ENCODE measurements at regions not wholly inside any gene's neighbourhood (a gene's known extent, or its start where the extent isn't known, plus 50 kb on each side); places are given as distances from the start of the nearest gene placed in this dataset.

- in situ Hi-C loops (cut with MboI; ENCODE audit: low sequenced_read_pairs) = no loop called here
Measured at GRCh38 chr11:131228378-131228777, 142.0 kb upstream of the NTM start.

- in situ Hi-C loops (cut with MboI; ENCODE audit: low sequenced_read_pairs) = no loop called here
Measured at GRCh38 chr11:131229221-131229620, 141.2 kb upstream of the NTM start.

GRCh38 chr11:131231317-131231940 lies 139.0 kb upstream of the NTM start:
- in situ Hi-C loops (cut with MboI; ENCODE audit: low sequenced_read_pairs) = no loop called here

- in situ Hi-C loops (cut with MboI; ENCODE audit: low sequenced_read_pairs) = no loop called here
Measured at GRCh38 chr11:131232261-131232660, 138.2 kb upstream of the NTM start.

- in situ Hi-C loops (cut with MboI; ENCODE audit: low sequenced_read_pairs) = no loop called here
Measured at GRCh38 chr11:131234221-131234620, 136.2 kb upstream of the NTM start.

GRCh38 chr11:131235328-131236298 lies 134.8 kb upstream of the NTM start:
- in situ Hi-C loops (cut with MboI; ENCODE audit: low sequenced_read_pairs) = no loop called here

- in situ Hi-C loops (cut with MboI; ENCODE audit: low sequenced_read_pairs) = no loop called here
Measured at GRCh38 chr11:131240421-131240820, 130.0 kb upstream of the NTM start.

- in situ Hi-C loops (cut with MboI; ENCODE audit: low sequenced_read_pairs) = no loop called here
Measured at GRCh38 chr11:131242476-131243000, 127.9 kb upstream of the NTM start.

GRCh38 chr11:131246156-131246555 lies 124.3 kb upstream of the NTM start:
- in situ Hi-C loops (cut with MboI; ENCODE audit: low sequenced_read_pairs) = no loop called here

GRCh38 chr11:131246663-131247062 lies 123.8 kb upstream of the NTM start:
- in situ Hi-C loops (cut with MboI; ENCODE audit: low sequenced_read_pairs) = no loop called here

GRCh38 chr11:131248588-131248987 lies 121.8 kb upstream of the NTM start:
- in situ Hi-C loops (cut with MboI; ENCODE audit: low sequenced_read_pairs) = no loop called here

GRCh38 chr11:131253142-131253655 lies 117.2 kb upstream of the NTM start:
- in situ Hi-C loops (cut with MboI; ENCODE audit: low sequenced_read_pairs) = no loop called here

GRCh38 chr11:131253656-131254151 lies 116.7 kb upstream of the NTM start:
- in situ Hi-C loops (cut with MboI; ENCODE audit: low sequenced_read_pairs) = no loop called here

- in situ Hi-C loops (cut with MboI; ENCODE audit: low sequenced_read_pairs) = no loop called here
Measured at GRCh38 chr11:131254254-131254653, 116.2 kb upstream of the NTM start.

GRCh38 chr11:131274233-131274632 lies 96.2 kb upstream of the NTM start:
- in situ Hi-C loops (cut with MboI; ENCODE audit: low sequenced_read_pairs) = no loop called here

GRCh38 chr11:131275580-131275979 lies 94.8 kb upstream of the NTM start:
- in situ Hi-C loops (cut with MboI; ENCODE audit: low sequenced_read_pairs) = no loop called here

- in situ Hi-C loops (cut with MboI; ENCODE audit: low sequenced_read_pairs) = no loop called here
Measured at GRCh38 chr11:131278472-131278871, 91.9 kb upstream of the NTM start.

- in situ Hi-C loops (cut with MboI; ENCODE audit: low sequenced_read_pairs) = no loop called here
Measured at GRCh38 chr11:131279654-131280384, 90.6 kb upstream of the NTM start.

- in situ Hi-C loops (cut with MboI; ENCODE audit: low sequenced_read_pairs) = no loop called here
Measured at GRCh38 chr11:131281316-131281715, 89.1 kb upstream of the NTM start.

GRCh38 chr11:131284041-131284440 lies 86.4 kb upstream of the NTM start:
- in situ Hi-C loops (cut with MboI; ENCODE audit: low sequenced_read_pairs) = no loop called here

Measured in HL-60/S4 (cell line).